Liver (tissue), 8 donors: ENCODE measurements at regions not wholly inside any gene's neighbourhood (a gene's known extent, or its start where the extent isn't known, plus 50 kb on each side); places are given as distances from the start of the nearest gene placed in this dataset.

ENCODE experiments used
- DNase-seq: peaks from one replicate; pipeline ENCODE4 v3.0.0-alpha.2; 2017; ENCODE audit warnings: low spot score
- H3K27ac ChIP-seq, 2 donors: one replicate each; pipeline ENCODE4 v1.7.0; 2013; ENCODE audit warnings: inconsistent platforms in 2 of 2, low read length in 2 of 2, control low read depth in 1 of 2, low read depth in 1 of 2, mild to moderate bottlenecking in 1 of 2
- H3K27me3 ChIP-seq, 4 donors: one replicate each; pipeline versions ENCODE4 v1.6.1 to v1.7.0; 2013; ENCODE audit warnings: low read length in 3 of 4, inconsistent platforms in 1 of 4, mild to moderate bottlenecking in 1 of 4, moderate library complexity in 1 of 4; ENCODE audit not compliant: control insufficient read depth in 4 of 4, insufficient read depth in 4 of 4
- H3K36me3 ChIP-seq, 4 donors: one replicate each; pipeline versions ENCODE4 v1.6.1 to v1.7.0; 2013; ENCODE audit warnings: low read length in 3 of 4, mild to moderate bottlenecking in 3 of 4, low read depth in 1 of 4, moderate library complexity in 1 of 4; ENCODE audit not compliant: control insufficient read depth in 4 of 4, insufficient read depth in 3 of 4
- H3K4me1 ChIP-seq, 4 donors: one replicate each; pipeline versions ENCODE4 v1.6.1 to v1.7.0; 2013; ENCODE audit warnings: low read length in 3 of 4, mild to moderate bottlenecking in 3 of 4, moderate library complexity in 1 of 4; ENCODE audit not compliant: control insufficient read depth in 4 of 4, insufficient read depth in 4 of 4
- H3K4me3 ChIP-seq, 3 donors: one replicate each; pipeline versions ENCODE4 v1.6.1 to v1.7.0; 2013; ENCODE audit warnings: low read length in 3 of 3, control low read depth in 1 of 3, low read depth in 1 of 3, mild to moderate bottlenecking in 1 of 3
- H3K9ac ChIP-seq, 2 donors: one replicate each; pipeline ENCODE4 v1.7.0; 2013; ENCODE audit warnings: low read length in 2 of 2, mild to moderate bottlenecking in 2 of 2, moderate library complexity in 2 of 2, control low read depth in 1 of 2, low read depth in 1 of 2
- H3K9me3 ChIP-seq, 4 donors: one replicate each; pipeline versions ENCODE4 v1.6.1 to v1.7.0; 2013; ENCODE audit warnings: low read length in 3 of 4; ENCODE audit not compliant: control insufficient read depth in 4 of 4
- EGR1 ChIP-seq, 2 donors: IDR thresholded peaks; 2 replicates each; pipeline ENCODE4 v1.6.1; 2016 to 2018; ENCODE audit warnings: antibody characterized with exemption in 2 of 2, low read depth in 2 of 2
- FOXA1 ChIP-seq: IDR thresholded peaks from 2 replicates; pipeline ENCODE4 v1.6.1; 2016; ENCODE audit warnings: antibody characterized with exemption
- FOXA2 ChIP-seq: IDR thresholded peaks from 2 replicates; pipeline ENCODE4 v1.6.1; 2016; ENCODE audit warnings: antibody characterized with exemption
- GABPA ChIP-seq, 2 donors: IDR thresholded peaks in 1 of 2; conservative IDR thresholded peaks in 1 of 2; 2 replicates each; pipeline ENCODE4 v1.6.1; 2016; ENCODE audit warnings: antibody characterized with exemption in 2 of 2, mild to moderate bottlenecking in 1 of 2, moderate library complexity in 1 of 2
- HNF4A ChIP-seq, 2 donors: conservative IDR thresholded peaks; 2 replicates each; pipeline ENCODE4 v1.6.1; 2016; ENCODE audit warnings: antibody characterized with exemption in 2 of 2, mild to moderate bottlenecking in 2 of 2
- HNF4G ChIP-seq: IDR thresholded peaks from 2 replicates; pipeline ENCODE4 v1.6.1; 2016; ENCODE audit warnings: antibody characterized with exemption
- JUND ChIP-seq, 2 donors: IDR thresholded peaks; 2 replicates each; pipeline ENCODE4 v1.6.1; 2016; ENCODE audit warnings: antibody characterized with exemption in 2 of 2
- MAX ChIP-seq: IDR thresholded peaks from 2 replicates; pipeline ENCODE4 v1.6.1; 2016; ENCODE audit warnings: antibody characterized with exemption
- NR2F2 ChIP-seq: IDR thresholded peaks from 2 replicates; pipeline ENCODE4 v1.6.1; 2016; ENCODE audit warnings: antibody characterized with exemption
- RAD21 ChIP-seq, 2 donors: IDR thresholded peaks; 2 replicates each; pipeline ENCODE4 v1.6.1; 2016; ENCODE audit warnings: antibody characterized with exemption in 2 of 2, mild to moderate bottlenecking in 2 of 2
- REST ChIP-seq: IDR thresholded peaks from 2 replicates; pipeline ENCODE4 v1.6.1; 2016; ENCODE audit warnings: antibody characterized with exemption, mild to moderate bottlenecking
- RXRA ChIP-seq, 2 donors: IDR thresholded peaks; 2 replicates each; pipeline ENCODE4 v1.6.1; 2017 to 2018; ENCODE audit warnings: antibody characterized with exemption in 2 of 2, mild to moderate bottlenecking in 1 of 2
- SP1 ChIP-seq: IDR thresholded peaks from 2 replicates; pipeline ENCODE4 v1.6.1; 2018; ENCODE audit warnings: antibody characterized with exemption, mild to moderate bottlenecking
- TAF1 ChIP-seq: conservative IDR thresholded peaks from 2 replicates; pipeline ENCODE4 v1.6.1; 2016; ENCODE audit warnings: antibody characterized with exemption, mild to moderate bottlenecking
- YY1 ChIP-seq: IDR thresholded peaks from 2 replicates; pipeline ENCODE4 v1.6.1; 2016; ENCODE audit warnings: antibody characterized with exemption, mild to moderate bottlenecking
- WGBS: extraction: QIAGEN DNeasy Blood & Tissue Kit; methylation state at CpG from one replicate; pipeline ENCODE4 v1.1.7; 2013; 5-methylcytosine and 5-hydroxymethylcytosine counted together
- TF ChIP-seq, protein P1 (sequence below): fragments of 150-350 bp; IDR thresholded peaks from 2 replicates; pipeline ENCODE4 v1.5.1; 2017; ENCODE audit warnings: improper control_type of control experiment, low read depth, low read length; ENCODE audit not compliant: missing input control
- TF ChIP-seq, protein P2 (sequence below): IDR thresholded peaks from 2 replicates; pipeline ENCODE4 v1.6.1; 2016; ENCODE audit warnings: antibody characterized with exemption
- donor health status: healthy.
- donor health status: healthy.
- donor health status: healthy.
- donor health status: healthy.
- donor health status: healthy.

DNA sequence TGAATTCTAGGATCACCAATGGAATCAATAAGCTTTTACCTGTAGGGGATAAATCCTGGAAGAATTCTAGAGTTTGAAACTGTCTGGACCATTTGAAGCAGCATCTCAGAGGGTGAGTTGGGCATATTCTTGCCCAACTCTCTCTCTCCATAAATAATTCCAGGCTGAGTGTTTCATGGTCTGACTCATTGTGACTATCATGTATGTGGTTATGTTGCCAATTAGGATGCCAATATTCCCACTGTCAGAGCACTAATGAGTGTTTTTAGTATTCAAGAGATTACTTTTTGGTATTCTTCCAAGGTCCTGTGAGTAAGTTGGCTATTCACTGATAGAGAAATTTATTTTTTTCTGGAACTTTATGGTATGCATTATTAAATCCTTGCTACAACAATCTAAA, 456.9 kb downstream of the TOX3 start (continued):
- TF ChIP-seq, protein P1, sequence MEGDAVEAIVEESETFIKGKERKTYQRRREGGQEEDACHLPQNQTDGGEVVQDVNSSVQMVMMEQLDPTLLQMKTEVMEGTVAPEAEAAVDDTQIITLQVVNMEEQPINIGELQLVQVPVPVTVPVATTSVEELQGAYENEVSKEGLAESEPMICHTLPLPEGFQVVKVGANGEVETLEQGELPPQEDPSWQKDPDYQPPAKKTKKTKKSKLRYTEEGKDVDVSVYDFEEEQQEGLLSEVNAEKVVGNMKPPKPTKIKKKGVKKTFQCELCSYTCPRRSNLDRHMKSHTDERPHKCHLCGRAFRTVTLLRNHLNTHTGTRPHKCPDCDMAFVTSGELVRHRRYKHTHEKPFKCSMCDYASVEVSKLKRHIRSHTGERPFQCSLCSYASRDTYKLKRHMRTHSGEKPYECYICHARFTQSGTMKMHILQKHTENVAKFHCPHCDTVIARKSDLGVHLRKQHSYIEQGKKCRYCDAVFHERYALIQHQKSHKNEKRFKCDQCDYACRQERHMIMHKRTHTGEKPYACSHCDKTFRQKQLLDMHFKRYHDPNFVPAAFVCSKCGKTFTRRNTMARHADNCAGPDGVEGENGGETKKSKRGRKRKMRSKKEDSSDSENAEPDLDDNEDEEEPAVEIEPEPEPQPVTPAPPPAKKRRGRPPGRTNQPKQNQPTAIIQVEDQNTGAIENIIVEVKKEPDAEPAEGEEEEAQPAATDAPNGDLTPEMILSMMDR = no peak
- TF ChIP-seq RAD21 (IDR thresholded peaks at IDR 0.05) (no peak), FOXA1 (no peak), MAX (no peak), REST (no peak), GABPA (IDR thresholded peaks at IDR 0.05 in 1 of 2, conservative IDR thresholded peaks at IDR 0.05 in 1 of 2) (no peak), SP1 (no peak)

DNA sequence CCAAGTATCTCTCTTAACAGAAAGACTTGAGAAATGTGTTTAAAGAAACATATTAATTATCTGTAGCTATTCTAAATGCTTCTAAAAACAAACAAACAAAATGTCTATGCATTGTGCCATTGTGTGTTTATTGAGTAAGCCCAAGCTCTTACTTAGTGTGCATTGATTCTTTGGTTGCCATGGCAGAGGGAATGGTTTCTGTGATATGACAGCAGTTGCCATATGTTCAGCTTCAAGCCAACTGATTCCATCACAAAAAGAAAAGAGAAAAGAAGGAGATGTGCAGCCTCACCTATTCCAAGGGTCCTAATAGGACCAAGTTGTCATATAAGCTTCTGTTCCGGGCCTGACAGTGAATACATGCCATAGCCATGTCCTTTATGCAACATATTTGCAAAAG, 457.5 kb downstream of the TOX3 start:
- 82% methylated on average over 1 of the region's 1 CpG for WGBS
- DNase-seq = no peak
- no peak overlapping the region for H3K9ac ChIP-seq

GRCh38 chr16:52086901-52087300, 460.0 kb downstream of the TOX3 start:
- no peak for DNase-seq
- 81% methylated on average over 1 of the region's 1 CpG for WGBS
- TF ChIP-seq YY1 (no peak), RXRA (IDR thresholded peaks at IDR 0.05) (no peak), HNF4G (no peak), NR2F2 (no peak), FOXA2 (no peak), TAF1 (no peak), EGR1 (IDR thresholded peaks at IDR 0.05; ENCODE audit: low read depth in 2 of 2) (no peak), FOXA1 (no peak), GABPA (IDR thresholded peaks at IDR 0.05 in 1 of 2, conservative IDR thresholded peaks at IDR 0.05 in 1 of 2) (no peak), SP1 (no peak), JUND (IDR thresholded peaks at IDR 0.05) (no peak), REST (no peak), HNF4A (conservative IDR thresholded peaks at IDR 0.05) (no peak)
- TF ChIP-seq, protein P2, sequence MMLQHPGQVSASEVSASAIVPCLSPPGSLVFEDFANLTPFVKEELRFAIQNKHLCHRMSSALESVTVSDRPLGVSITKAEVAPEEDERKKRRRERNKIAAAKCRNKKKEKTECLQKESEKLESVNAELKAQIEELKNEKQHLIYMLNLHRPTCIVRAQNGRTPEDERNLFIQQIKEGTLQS = no peak
- TF ChIP-seq, protein P1 = no peak

More for the DNA sequence above, 457.5 kb downstream of the TOX3 start:
- no peak for TF ChIP-seq SP1
- no peak for TF ChIP-seq FOXA1
- TF ChIP-seq TAF1 = no peak
- no peak for TF ChIP-seq NR2F2
- no peak for TF ChIP-seq EGR1 (IDR thresholded peaks at IDR 0.05; ENCODE audit: low read depth in 2 of 2)
- TF ChIP-seq RXRA (IDR thresholded peaks at IDR 0.05) = no peak
- TF ChIP-seq, protein P2 = no peak
- TF ChIP-seq HNF4G = no peak
- no peak for TF ChIP-seq RAD21 (IDR thresholded peaks at IDR 0.05)
- Histone ChIP-seq H3K4me3 (no peak overlapping the region), H3K36me3 (no peaks in the 10 kb centered on the region), H3K4me1 (no peaks in the 10 kb centered on the region), H3K27me3 (peaks cover 0 to 7% (median 0%) of the 10 kb centered on the region in 4 donors), H3K27ac (no peak overlapping the region), H3K9me3 (no peaks in the 10 kb centered on the region)

More at GRCh38 chr16:52086901-52087300, 460.0 kb downstream of the TOX3 start:
- H3K27ac ChIP-seq = no peak overlapping the region
- peaks cover 0 to 7% (median 0%) of the 10 kb centered on the region in 4 donors for H3K27me3 ChIP-seq
- no peaks in the 10 kb centered on the region for H3K36me3 ChIP-seq
- H3K9ac ChIP-seq = no peak overlapping the region
- no peaks in the 10 kb centered on the region for H3K9me3 ChIP-seq
- H3K4me3 ChIP-seq = no peak overlapping the region
- no peaks in the 10 kb centered on the region for H3K4me1 ChIP-seq
